Activated naive CD8-positive, alpha-beta T cell treated with anti-CD3 and anti-CD28 coated beads for 36 hours (primary cell): ENCODE measurements at regions not wholly inside any gene's neighbourhood (a gene's known extent, or its start where the extent isn't known, plus 50 kb on each side); places are given as distances from the start of the nearest gene placed in this dataset.
"Not testable (repeated sequence)": the region's sequence is repeated elsewhere in the genome, so short reads cannot be mapped to it uniquely, and the experiment has no call there.

Experiments used
- DNase-seq: peaks from one replicate; pipeline ENCODE4 v3.0.0; 2021
- H3K27ac Mint-ChIP-seq: one replicate; pipeline ENCODE4 v1.8.0; 2022; ENCODE audit warnings: mild to moderate bottlenecking, moderate library complexity, mixed read lengths
- H3K27me3 Mint-ChIP-seq: one replicate; pipeline ENCODE4 v1.8.0; 2022; ENCODE audit warnings: mild to moderate bottlenecking, mixed read lengths
- H3K36me3 Mint-ChIP-seq: one replicate; pipeline ENCODE4 v1.8.0; 2021; ENCODE audit warnings: mild to moderate bottlenecking, mixed read lengths
- H3K4me1 Mint-ChIP-seq: one replicate; pipeline ENCODE4 v1.8.0; 2021; ENCODE audit warnings: mixed read lengths
- H3K4me3 Mint-ChIP-seq: one replicate; pipeline ENCODE4 v1.8.0; 2022; ENCODE audit warnings: mild to moderate bottlenecking, moderate library complexity, mixed read lengths
- H3K9me3 Mint-ChIP-seq: one replicate; pipeline ENCODE4 v1.8.0; 2022; ENCODE audit warnings: mixed read lengths

DNA sequence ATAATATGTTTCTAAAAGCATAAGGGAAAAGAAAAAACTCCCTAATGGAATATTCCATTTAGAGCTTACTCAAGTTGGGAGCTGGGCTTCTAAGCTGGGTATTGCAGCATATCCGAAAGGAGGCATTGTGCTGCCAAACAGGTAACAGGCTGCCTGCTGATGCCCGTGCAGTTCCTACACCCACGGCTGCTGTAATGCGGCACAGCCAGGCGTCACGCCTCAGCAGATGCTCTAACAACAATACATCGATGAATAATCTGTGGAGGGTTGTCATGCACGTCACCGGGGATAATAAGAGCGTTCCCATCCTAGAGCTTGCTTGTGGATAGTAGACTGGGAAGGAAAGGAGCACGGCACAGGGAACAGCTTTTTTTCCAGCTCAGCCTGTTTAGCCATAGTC is 1582.1 kb upstream of the SLC10A2 start:
- no peaks in the 10 kb centered on the region for H3K4me1 Mint-ChIP-seq
- H3K27me3 Mint-ChIP-seq, result no peaks in the 10 kb centered on the region
- H3K4me3 Mint-ChIP-seq, result no peak overlapping the region
- H3K27ac Mint-ChIP-seq, result no peak overlapping the region
- H3K36me3 Mint-ChIP-seq, result no peaks in the 10 kb centered on the region
- DNase-seq, result no peak
- no peaks in the 10 kb centered on the region for H3K9me3 Mint-ChIP-seq

DNA sequence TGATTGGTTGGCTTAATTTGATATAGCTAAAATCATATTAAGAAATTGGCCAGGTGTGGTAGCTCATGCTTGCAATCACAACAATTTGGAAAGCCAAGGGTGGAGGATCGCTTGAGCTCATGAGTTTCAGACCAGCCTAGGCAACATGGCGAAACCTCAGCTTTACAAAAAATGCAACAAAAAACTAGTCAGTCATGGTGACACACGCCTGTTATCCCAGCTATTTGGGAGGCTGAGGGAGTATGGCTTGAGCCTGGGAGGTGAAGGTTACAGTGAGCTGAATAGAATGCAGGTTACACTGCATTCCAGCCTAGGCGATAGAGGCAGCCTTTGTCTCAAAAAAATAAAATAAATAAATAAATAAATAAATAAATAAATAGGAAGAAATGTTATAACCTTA is 1579.6 kb upstream of the SLC10A2 start:
- no peak for DNase-seq
- Mint-ChIP-seq H3K4me3 (no peak overlapping the region), H3K27ac (no peak overlapping the region), H3K4me1 (no peaks in the 10 kb centered on the region), H3K36me3 (no peaks in the 10 kb centered on the region), H3K9me3 (no peaks in the 10 kb centered on the region), H3K27me3 (no peaks in the 10 kb centered on the region)

DNA sequence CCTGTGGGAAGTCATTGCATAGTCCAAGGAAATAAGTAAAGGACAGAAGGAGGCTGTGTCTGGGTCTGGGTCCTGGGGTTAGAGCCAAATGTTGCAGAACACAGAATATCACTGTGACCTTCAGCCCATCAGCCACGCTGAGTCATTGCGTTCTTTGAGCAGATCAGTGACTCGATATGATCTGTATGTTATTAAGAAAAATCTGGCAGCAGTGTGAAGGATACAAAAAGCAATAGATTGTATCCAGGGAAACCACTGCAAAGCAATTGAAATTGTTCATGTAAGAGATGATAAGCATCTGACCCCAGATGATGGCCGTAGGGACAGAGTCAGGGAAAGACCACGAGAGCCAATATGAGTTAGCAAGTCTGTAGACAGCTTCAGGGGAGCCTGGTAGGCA is 1575.1 kb upstream of the SLC10A2 start:
- Mint-ChIP-seq H3K4me1 (no peaks in the 10 kb centered on the region), H3K36me3 (no peaks in the 10 kb centered on the region), H3K9me3 (no peaks in the 10 kb centered on the region), H3K4me3 (no peak overlapping the region), H3K27me3 (no peaks in the 10 kb centered on the region), H3K27ac (no peak overlapping the region)
- no peak for DNase-seq

DNA sequence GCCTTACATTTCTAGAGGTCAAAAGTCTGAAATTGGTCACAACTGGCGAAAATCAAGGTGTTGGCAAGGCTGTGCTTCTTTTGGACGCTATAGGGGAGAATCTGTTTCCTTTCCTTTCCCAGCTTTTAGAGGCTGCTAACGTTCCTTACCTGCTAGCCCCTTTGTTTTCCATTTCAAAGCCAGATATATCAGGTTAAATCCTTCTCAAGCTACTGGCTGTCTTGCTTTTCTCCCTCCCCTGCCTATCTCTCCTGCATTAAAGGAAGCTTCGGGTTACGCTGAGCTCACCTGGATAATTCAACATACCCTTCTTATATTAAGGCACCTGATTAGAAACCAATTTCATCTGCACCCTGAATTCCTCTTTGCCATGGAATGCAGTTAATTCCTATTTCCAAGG is 1569.7 kb upstream of the SLC10A2 start:
- no peaks in the 10 kb centered on the region for H3K27me3 Mint-ChIP-seq
- H3K4me3 Mint-ChIP-seq, result no peak overlapping the region

DNA sequence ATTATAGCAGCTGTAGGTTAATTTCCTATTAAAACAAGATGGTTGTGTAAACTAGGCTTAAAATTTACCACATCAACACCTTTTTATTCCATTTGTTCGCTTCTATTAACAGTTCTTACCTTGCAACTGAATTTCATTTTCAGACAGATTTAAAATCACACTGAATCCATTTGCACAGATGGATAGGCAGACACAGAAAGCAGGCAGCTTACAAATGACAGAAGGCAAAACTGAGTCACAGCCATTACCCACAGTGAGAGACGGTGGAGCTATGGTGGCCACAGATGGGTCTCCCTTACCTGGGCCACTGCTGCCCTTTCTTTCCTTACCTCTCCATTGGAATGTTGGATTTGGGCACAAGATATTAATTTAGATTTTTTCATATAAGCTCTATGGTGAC is 1567.8 kb upstream of the SLC10A2 start:
- Mint-ChIP-seq H3K4me1 (no peaks in the 10 kb centered on the region), H3K27ac (no peak overlapping the region), H3K9me3 (no peaks in the 10 kb centered on the region), H3K27me3 (no peaks in the 10 kb centered on the region), H3K36me3 (no peaks in the 10 kb centered on the region), H3K4me3 (no peak overlapping the region)
- DNase-seq, result no peak

More for the DNA sequence above, 1569.7 kb upstream of the SLC10A2 start:
- Mint-ChIP-seq H3K36me3 (no peaks in the 10 kb centered on the region), H3K4me1 (no peaks in the 10 kb centered on the region), H3K9me3 (no peaks in the 10 kb centered on the region), H3K27ac (no peak overlapping the region)
- DNase-seq, result no peak

DNA sequence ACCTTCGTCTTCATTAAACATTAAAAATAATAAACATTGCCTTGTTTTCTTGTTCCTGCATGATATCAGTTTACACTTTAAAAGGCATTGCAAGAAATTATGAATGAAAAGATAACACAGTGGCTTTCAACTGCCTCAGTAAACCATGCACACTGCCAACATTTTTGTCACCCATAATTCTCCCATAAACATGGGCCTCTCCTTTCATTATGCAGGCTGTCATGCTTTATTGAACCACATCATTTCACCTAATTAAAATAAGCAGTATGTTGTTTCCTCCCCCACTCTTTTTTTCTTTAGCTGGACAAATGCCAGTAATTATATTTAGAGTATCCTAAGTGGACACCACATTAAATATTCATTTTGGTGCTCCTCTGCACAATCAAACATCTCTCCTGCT is 1566.5 kb upstream of the SLC10A2 start:
- no peaks in the 10 kb centered on the region for H3K9me3 Mint-ChIP-seq
- no peaks in the 10 kb centered on the region for H3K36me3 Mint-ChIP-seq
- no peak overlapping the region for H3K4me3 Mint-ChIP-seq
- no peak overlapping the region for H3K27ac Mint-ChIP-seq
- no peaks in the 10 kb centered on the region for H3K4me1 Mint-ChIP-seq
- H3K27me3 Mint-ChIP-seq, result no peaks in the 10 kb centered on the region
- DNase-seq, result no peak

DNA sequence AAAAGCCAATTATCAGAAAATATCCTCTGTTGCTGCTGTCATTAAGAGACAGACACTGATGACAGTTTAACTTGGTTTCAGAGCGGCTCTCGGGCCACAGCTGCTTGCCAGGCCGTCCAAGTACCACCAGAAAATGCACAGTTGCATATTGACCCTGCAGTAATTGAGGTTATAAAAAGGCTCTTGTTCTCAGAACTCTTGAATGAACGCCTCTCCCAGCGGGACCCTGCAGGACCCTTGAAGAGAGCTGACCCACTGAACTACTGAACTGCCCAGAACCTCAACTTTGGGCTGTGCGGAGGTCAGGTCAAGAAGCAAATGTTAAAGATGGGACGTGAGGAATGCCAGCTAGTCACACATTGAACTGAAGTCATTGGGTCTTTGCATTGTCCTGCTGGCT is 1559.0 kb upstream of the SLC10A2 start:
- Mint-ChIP-seq H3K27me3 (no peaks in the 10 kb centered on the region), H3K4me3 (no peak overlapping the region), H3K36me3 (no peaks in the 10 kb centered on the region), H3K27ac (no peak overlapping the region), H3K9me3 (no peaks in the 10 kb centered on the region), H3K4me1 (no peaks in the 10 kb centered on the region)
- no peak for DNase-seq

DNA sequence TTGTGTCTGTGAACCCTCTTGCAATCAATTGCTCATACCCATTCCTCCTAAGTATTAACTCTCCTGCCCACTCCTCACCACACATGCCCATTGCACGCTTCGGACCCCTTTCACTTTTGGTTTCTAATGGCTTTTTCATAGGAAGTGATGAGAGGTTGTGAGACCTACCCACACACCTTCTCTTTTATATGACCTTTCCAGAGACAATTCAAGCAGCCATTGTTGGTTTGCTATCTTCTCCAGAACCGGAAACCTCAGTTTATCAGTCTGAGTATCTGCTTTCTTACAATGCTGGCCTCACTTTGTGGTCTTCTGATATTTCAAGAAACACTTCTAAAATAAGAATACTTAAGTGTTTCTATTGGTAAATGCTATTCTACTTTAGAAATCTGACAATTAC is 1550.8 kb upstream of the SLC10A2 start:
- Mint-ChIP-seq H3K4me1 (peaks cover 2% of the 10 kb centered on the region), H3K4me3 (no peak overlapping the region), H3K27me3 (no peaks in the 10 kb centered on the region), H3K9me3 (peaks cover 14% of the 10 kb centered on the region), H3K36me3 (no peaks in the 10 kb centered on the region), H3K27ac (no peak overlapping the region)
- no peak for DNase-seq

DNA sequence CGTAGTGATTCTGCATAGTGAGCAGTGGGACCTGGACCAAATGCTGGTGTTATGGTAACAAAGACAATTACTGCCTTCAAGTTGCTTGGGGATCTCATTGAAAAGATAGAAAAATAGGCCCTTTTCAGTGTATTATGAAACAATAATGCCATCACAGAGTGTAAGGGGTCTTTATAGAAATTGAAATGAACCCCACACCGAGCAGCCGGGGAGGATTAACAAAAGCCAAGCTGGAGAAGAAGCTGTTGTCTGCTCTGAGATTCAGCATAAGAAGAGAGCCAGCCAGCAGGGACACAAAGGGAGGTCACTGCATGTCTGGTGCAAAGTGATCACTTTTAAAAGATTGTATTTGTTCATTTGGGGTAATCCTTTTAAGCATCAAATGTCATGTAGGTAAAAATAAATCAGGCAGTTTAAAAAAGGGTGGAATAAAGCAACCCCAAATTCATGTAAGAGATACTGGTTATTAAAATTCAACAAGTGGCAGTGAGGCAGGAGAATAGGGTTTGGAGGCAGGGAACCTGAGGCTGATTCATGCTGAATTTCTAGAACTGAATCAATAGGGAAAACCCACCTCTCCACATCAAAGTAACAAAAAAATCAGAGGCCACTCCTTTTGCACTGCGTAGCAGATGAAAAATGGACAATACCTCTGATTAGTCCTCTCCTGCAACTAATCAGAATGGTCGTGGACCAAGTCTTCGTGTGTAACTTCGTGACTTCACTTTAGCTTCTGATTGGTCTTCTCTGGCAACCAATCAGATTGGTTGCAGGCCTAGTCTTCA is 1548.3 kb upstream of the SLC10A2 start:
- H3K9me3 Mint-ChIP-seq, result peaks cover 14% of the 10 kb centered on the region
- peaks cover 2% of the 10 kb centered on the region for H3K4me1 Mint-ChIP-seq
- H3K36me3 Mint-ChIP-seq, result no peaks in the 10 kb centered on the region
- no peak overlapping the region for H3K4me3 Mint-ChIP-seq
- no peak for DNase-seq
- no peaks in the 10 kb centered on the region for H3K27me3 Mint-ChIP-seq
- no peak overlapping the region for H3K27ac Mint-ChIP-seq

DNA sequence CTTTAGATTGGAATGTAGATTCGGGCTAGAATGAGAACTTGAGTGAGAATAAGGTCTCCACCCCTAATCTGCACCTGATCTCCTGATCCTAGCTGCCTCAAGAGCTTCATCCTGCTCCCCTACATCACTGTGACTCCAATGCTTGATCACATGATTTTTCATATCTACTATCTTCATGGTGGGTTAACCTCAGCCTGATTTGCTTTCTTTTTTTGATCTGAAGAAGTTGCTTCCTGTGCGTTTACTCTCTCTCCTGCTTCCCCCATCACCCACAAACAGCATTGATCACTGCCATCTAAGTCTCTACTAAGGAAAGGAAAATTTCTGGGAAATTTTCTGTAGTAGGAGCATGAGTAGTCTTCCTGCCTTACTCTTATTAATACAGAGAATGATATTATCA is 1542.1 kb upstream of the SLC10A2 start:
- no peak for DNase-seq
- no peak overlapping the region for H3K4me3 Mint-ChIP-seq
- H3K4me1 Mint-ChIP-seq, result no peaks in the 10 kb centered on the region
- no peak overlapping the region for H3K27ac Mint-ChIP-seq
- H3K27me3 Mint-ChIP-seq, result no peaks in the 10 kb centered on the region
- no peaks in the 10 kb centered on the region for H3K9me3 Mint-ChIP-seq
- H3K36me3 Mint-ChIP-seq, result no peaks in the 10 kb centered on the region

DNA sequence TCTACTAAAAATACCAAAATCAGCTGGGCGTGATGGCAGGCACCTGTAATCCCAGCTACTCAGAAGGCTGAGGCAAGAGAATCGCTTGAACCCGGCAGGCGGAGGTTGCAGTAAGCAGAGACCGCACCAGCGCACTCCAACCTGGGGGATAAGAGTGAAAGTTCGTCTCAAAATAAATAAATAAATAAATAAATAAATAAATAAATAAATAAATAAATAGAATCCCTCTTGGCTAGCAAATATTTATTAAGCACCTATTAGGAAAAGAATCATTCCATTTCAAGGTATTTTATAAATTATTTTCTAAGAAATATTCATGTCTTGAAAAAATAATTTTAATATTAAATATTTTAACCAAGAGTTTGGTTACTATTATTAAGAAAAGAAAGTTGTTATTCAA is 1539.2 kb upstream of the SLC10A2 start:
- H3K9me3 Mint-ChIP-seq, result not testable (repeated sequence)

DNA sequence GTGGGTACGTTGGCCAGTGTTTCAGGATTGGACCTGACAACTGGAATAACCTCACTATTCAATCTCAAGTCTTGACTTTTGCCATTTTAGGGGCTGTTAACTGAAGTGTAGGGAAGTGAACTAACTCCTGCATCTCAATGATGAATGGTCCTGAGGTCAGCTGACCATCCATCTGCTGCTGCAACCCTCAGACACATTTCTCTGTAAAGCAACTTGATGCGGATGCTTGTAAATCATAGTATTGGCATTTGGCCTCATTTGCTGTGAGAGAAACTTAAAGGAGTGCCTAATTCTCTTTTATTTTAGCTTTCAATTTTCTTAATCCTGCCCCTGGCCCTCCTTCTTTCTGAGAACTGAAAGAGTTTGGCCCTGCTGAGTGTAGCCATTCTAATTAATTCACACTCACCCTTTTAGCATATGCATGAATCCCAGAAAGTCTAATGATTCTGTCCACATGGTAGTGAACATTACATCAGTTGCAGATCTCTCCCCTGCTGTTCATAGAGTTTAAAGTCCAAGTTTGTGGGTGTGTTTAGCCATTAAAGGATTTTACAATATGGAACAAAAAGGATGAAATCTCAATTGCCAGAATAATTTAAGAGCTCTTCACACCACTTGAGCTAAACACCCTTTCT is 1531.4 kb upstream of the SLC10A2 start:
- Mint-ChIP-seq H3K27me3 (peaks cover 3% of the 10 kb centered on the region), H3K36me3 (no peaks in the 10 kb centered on the region), H3K4me1 (no peaks in the 10 kb centered on the region)

More for the DNA sequence above, 1539.2 kb upstream of the SLC10A2 start:
- not testable (repeated sequence) for DNase-seq, H3K27ac Mint-ChIP-seq, H3K27me3 Mint-ChIP-seq, H3K4me1 Mint-ChIP-seq, H3K36me3 Mint-ChIP-seq, H3K4me3 Mint-ChIP-seq

DNA sequence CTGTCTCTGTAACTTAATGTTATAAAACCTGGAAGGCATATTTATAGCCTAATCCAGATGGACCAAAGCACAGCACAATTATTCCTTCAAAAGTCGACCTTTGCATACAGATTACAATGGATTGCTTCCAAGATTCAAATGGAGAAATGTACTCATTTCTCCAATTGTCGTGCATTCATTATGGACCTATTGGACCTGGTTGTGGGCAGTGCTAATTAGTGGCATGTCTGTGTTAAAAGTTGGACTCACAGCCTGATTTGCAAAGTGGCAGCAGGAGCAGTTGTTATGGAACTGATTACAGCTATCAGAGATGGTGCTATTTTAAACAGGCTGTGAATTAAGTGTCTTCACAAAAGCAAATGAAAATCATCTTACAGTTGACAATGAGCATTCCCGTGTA is 1529.3 kb upstream of the SLC10A2 start:
- Mint-ChIP-seq H3K27ac (no peak overlapping the region), H3K4me3 (no peak overlapping the region), H3K36me3 (no peaks in the 10 kb centered on the region), H3K4me1 (no peaks in the 10 kb centered on the region), H3K27me3 (no peaks in the 10 kb centered on the region), H3K9me3 (no peaks in the 10 kb centered on the region)
- no peak for DNase-seq

More for the DNA sequence above, 1531.4 kb upstream of the SLC10A2 start:
- no peak overlapping the region for H3K27ac Mint-ChIP-seq
- DNase-seq, result no peak
- no peak overlapping the region for H3K4me3 Mint-ChIP-seq
- peaks cover 2% of the 10 kb centered on the region for H3K9me3 Mint-ChIP-seq

DNA sequence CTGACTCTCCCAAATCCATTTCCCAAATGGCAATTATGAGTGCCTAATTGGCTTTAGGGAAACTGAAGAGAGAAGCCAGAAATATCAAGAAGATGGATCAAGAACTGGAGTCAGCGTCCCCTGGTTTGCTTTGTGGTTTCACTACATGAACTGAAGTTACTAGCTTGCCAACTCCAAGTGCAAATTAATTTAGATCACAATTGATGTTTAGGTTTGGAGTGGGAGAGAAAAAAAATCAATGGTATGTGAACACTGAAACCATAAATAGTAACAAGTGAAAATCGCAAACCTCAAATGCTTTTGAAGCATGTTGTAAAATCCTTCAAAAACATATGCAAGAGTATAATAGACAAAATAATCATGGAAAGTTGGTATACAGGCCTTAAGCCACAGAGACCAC is 1528.6 kb upstream of the SLC10A2 start:
- DNase-seq, result no peak
- Mint-ChIP-seq H3K27me3 (no peaks in the 10 kb centered on the region), H3K4me1 (no peaks in the 10 kb centered on the region), H3K4me3 (no peak overlapping the region), H3K27ac (no peak overlapping the region), H3K36me3 (no peaks in the 10 kb centered on the region), H3K9me3 (no peaks in the 10 kb centered on the region)

DNA sequence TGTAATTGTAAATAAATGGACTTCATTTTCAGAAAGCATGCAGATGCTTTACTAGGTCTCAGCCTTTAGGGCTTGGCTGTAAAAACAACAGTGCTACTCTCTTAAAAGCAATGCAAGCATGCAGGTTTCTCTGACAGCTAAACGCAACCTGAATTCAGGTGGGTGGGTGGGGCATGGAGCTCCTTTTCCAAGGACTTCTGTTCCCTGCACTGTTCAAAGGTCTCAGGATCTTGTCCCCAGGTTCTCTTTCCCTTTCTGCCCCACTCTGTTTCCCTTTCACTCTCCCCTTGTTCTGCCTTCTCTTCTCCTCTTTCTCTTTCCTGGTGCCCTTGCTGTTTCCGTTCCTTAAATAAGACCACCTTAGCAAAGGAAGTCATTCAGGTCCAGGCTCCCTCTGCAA is 1527.5 kb upstream of the SLC10A2 start:
- Mint-ChIP-seq H3K27ac (no peak overlapping the region), H3K9me3 (no peaks in the 10 kb centered on the region), H3K27me3 (no peaks in the 10 kb centered on the region), H3K36me3 (no peaks in the 10 kb centered on the region), H3K4me3 (no peak overlapping the region), H3K4me1 (no peaks in the 10 kb centered on the region)
- DNase-seq, result no peak

DNA sequence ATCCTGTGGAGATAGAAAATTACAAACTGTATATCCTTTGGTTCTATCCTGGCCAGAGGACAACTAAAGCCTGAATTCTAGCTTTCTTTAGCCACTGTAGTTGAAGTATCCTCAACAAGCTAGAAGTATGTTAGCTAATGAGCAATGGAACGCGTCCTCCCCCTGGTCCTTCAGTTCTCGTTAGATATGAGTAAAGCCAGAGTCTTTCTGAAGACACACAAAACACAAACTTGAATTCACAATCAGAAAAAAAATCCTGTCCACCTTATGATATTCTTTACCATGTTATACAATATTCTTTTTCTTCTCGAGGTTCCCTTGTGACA is 1527.0 kb upstream of the SLC10A2 start:
- H3K4me3 Mint-ChIP-seq, result no peak overlapping the region
- DNase-seq, result no peak
- no peaks in the 10 kb centered on the region for H3K36me3 Mint-ChIP-seq
- H3K9me3 Mint-ChIP-seq, result no peaks in the 10 kb centered on the region
- no peaks in the 10 kb centered on the region for H3K4me1 Mint-ChIP-seq
- H3K27ac Mint-ChIP-seq, result no peak overlapping the region
- H3K27me3 Mint-ChIP-seq, result no peaks in the 10 kb centered on the region
